Natural killer cell (primary cell): ENCODE measurements at regions not wholly inside any gene's neighbourhood (a gene's known extent, or its start where the extent isn't known, plus 50 kb on each side); places are given as distances from the start of the nearest gene placed in this dataset.

Source experiments
- ATAC-seq, 3 donors: fragments of 150-1000 bp in 2 of 3; fragments of 200-7000 bp in 1 of 3; cut with Tn5 transposase; 1 replicate in 1 of 3; 2 replicates in 2 of 3; pipeline ENCODE4 v1.10.0; 2021; ENCODE audit warnings: mild to moderate bottlenecking in 2 of 3, moderate library complexity in 2 of 3
- DNase-seq, 2 donors: peaks; one replicate each; pipeline versions ENCODE4 v3.0.0 to v3.0.0-alpha.2; 2013 to 2021; ENCODE audit warnings: mixed read lengths in 1 of 2
- H3K27ac ChIP-seq: one replicate; pipeline ENCODE4 v1.5.1; 2013; ENCODE audit warnings: mild to moderate bottlenecking, low read length
- H3K27me3 ChIP-seq: one replicate; pipeline ENCODE4 v1.6.1; 2013; ENCODE audit warnings: low read length; ENCODE audit not compliant: control insufficient read depth, insufficient read depth
- H3K36me3 ChIP-seq: one replicate; pipeline ENCODE4 v1.6.1; 2013; ENCODE audit warnings: low read length; ENCODE audit not compliant: control insufficient read depth, insufficient read depth
- H3K4me1 ChIP-seq: one replicate; pipeline ENCODE4 v1.6.1; 2013; ENCODE audit warnings: low read length; ENCODE audit not compliant: control insufficient read depth, insufficient read depth
- H3K4me3 ChIP-seq: one replicate; pipeline ENCODE4 v1.5.1; 2013; ENCODE audit warnings: low read length
- H3K9me3 ChIP-seq: one replicate; pipeline ENCODE4 v1.6.1; 2013; ENCODE audit warnings: low read length; ENCODE audit not compliant: control insufficient read depth, insufficient read depth
- H3K27ac Mint-ChIP-seq, 2 donors: one replicate each; pipeline ENCODE4 v1.8.0; 2022; ENCODE audit warnings: mild to moderate bottlenecking in 2 of 2, mixed read lengths in 2 of 2, moderate library complexity in 1 of 2
- H3K27me3 Mint-ChIP-seq, 2 donors: one replicate each; pipeline ENCODE4 v1.8.0; 2022; ENCODE audit warnings: low read depth in 2 of 2, mixed read lengths in 2 of 2
- H3K36me3 Mint-ChIP-seq: one replicate; pipeline ENCODE4 v1.8.0; 2022; ENCODE audit warnings: mixed read lengths
- H3K4me1 Mint-ChIP-seq, 2 donors: one replicate each; pipeline ENCODE4 v1.8.0; 2022; ENCODE audit warnings: mixed read lengths in 2 of 2
- H3K4me3 Mint-ChIP-seq: one replicate; pipeline ENCODE4 v1.8.0; 2022; ENCODE audit warnings: mild to moderate bottlenecking, moderate library complexity, mixed read lengths
- H3K9me3 Mint-ChIP-seq, 2 donors: one replicate each; pipeline ENCODE4 v1.8.0; 2022; ENCODE audit warnings: mixed read lengths in 2 of 2
- WGBS: methylation state at CpG from one replicate; pipeline ENCODE4 v1.1.7; 2013; ENCODE audit warnings: missing lambda C conversion rate; ENCODE audit not compliant: insufficient coverage; 5-methylcytosine and 5-hydroxymethylcytosine counted together
- intact Hi-C: fragments of 100-400 bp; cut with micrococcal nuclease; formaldehyde crosslinking; loops from one replicate; pipeline ENCODE4 v1.14.2; 2022
- TF ChIP-seq, protein P1 (sequence below): fragments of 200-600 bp; IDR thresholded peaks from one replicate; pipeline ENCODE4 v1.8.0; 2022; ENCODE audit warnings: antibody characterized with exemption

DNA sequence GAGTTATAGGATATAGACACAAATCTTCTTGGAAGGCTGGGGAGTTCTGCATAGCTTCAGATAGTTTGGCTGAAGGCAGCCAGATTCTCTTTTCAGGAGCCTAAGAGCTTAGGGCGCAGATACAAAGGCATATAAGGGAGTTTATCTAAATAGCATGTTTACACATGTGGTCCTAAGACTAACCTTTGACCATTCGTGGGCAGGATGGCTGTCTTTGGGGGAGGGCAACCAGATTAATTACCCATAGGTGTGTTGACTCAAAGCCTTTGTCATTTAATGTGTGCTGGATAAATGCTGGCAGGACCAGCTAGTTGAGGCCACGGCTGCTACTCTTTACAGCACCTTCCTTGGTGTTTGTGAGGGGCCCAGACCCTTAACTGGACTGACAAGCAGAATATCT lies 71.8 kb downstream of the IER5 start:
- Histone ChIP-seq H3K4me3 (no peak overlapping the region), H3K9me3 (peaks cover 3% of the 10 kb centered on the region), H3K27ac (no peak overlapping the region), H3K27me3 (peaks cover 6% of the 10 kb centered on the region), H3K4me1 (peaks cover 36% of the 10 kb centered on the region), H3K36me3 (no peaks in the 10 kb centered on the region)
- TF ChIP-seq, protein P1, sequence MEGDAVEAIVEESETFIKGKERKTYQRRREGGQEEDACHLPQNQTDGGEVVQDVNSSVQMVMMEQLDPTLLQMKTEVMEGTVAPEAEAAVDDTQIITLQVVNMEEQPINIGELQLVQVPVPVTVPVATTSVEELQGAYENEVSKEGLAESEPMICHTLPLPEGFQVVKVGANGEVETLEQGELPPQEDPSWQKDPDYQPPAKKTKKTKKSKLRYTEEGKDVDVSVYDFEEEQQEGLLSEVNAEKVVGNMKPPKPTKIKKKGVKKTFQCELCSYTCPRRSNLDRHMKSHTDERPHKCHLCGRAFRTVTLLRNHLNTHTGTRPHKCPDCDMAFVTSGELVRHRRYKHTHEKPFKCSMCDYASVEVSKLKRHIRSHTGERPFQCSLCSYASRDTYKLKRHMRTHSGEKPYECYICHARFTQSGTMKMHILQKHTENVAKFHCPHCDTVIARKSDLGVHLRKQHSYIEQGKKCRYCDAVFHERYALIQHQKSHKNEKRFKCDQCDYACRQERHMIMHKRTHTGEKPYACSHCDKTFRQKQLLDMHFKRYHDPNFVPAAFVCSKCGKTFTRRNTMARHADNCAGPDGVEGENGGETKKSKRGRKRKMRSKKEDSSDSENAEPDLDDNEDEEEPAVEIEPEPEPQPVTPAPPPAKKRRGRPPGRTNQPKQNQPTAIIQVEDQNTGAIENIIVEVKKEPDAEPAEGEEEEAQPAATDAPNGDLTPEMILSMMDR = no peak
- intact Hi-C loops = no loop called here
- DNase-seq (no peak), ATAC-seq (no peak)
- Mint-ChIP-seq H3K27me3 (peaks cover 4 to 9% of the 10 kb centered on the region in 2 donors), H3K9me3 (peaks cover 5 to 11% of the 10 kb centered on the region in 2 donors), H3K4me1 (peaks cover 24 to 31% of the 10 kb centered on the region in 2 donors), H3K27ac (peak overlapping the region; percentile 63 to 84), H3K4me3 (peak overlapping the region; percentile 33), H3K36me3 (peaks cover 17% of the 10 kb centered on the region)
- WGBS = 90% methylated on average over 3 of the region's 3 CpGs

DNA sequence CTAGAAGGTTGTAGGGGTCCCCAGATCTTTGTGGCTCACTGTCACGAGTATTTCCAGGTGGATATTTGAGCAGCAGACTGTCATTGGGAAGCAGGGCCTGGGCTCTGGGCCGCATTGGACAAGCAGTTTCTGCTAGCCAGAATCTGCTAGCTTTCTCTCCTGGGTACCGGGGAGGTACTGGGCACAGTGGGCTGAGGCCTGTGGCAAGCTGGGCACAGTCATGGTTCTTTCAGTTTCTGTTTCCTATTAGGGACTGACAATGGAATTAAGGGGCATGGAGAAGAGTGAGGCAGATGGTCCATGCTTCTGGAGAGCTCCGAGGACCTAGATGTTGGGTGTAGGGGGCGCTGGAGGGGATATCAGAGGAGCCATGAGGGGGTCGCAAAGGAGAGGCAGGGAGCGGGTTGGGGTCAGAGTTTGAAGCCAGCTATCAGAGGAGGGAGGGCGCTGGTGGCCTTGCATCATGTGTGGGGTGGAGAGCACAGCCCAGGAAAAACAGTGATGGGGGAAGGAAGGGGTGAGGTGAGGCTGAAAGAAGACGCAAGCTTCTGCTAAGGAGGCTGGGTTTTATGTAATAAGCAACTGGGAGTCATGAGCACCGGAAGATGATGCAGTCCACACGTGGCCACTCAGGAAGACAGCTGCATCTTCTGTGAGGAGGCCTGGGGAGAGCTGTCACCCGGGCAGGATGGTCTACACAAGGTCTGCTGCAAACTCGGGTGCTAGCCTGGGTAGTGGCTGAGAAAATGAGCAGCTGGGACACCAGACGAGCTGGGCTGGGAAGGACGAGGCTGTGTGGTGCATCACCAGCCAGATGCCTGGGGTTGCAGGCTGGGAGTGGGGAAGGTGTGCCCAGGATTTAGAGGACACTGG lies 72.7 kb downstream of the IER5 start:
- peak overlapping the region; percentile 52 for H3K27ac ChIP-seq
- Mint-ChIP-seq H3K27ac (peak overlapping the region; percentile 73 to 84), H3K4me3 (peak overlapping the region; percentile 37), H3K36me3 (peaks cover 17% of the 10 kb centered on the region), H3K4me1 (peaks cover 25 to 31% of the 10 kb centered on the region in 2 donors), H3K9me3 (peaks cover 5 to 11% of the 10 kb centered on the region in 2 donors), H3K27me3 (peaks cover 4 to 9% of the 10 kb centered on the region in 2 donors)
- no peaks in the 10 kb centered on the region for H3K36me3 ChIP-seq
- H3K4me3 ChIP-seq = no peak overlapping the region
- DNase-seq (peak in 1 of 2 donors; percentile 46), ATAC-seq (peak; percentile 76 to 86 (median 76))
- H3K9me3 ChIP-seq = peaks cover 3% of the 10 kb centered on the region
- peaks cover 6% of the 10 kb centered on the region for H3K27me3 ChIP-seq
- WGBS = 78% methylated on average over 15 of the region's 15 CpGs
- TF ChIP-seq, protein P1 = no peak
- intact Hi-C loops = no loop called here
- peaks cover 37% of the 10 kb centered on the region for H3K4me1 ChIP-seq

DNA sequence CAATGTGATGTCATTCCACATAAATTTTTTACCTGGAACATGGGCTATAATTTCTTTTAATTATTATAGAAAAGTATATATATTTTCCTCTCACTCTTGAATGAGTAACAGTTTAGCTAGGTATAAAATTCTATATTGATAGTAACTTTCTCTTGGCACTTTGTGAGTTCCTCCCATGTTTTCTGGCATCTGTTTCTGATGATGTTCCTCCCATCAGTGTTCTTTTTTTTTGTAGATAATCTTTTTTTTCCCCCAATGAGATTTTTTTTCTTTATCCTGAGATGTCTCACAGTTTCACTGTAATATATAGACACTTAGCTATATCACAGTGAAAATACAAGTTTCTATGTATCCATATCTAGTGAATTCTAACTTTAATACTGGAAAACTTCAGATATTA lies 75.2 kb downstream of the IER5 start:
- H3K4me3 ChIP-seq = no peak overlapping the region
- H3K27me3 ChIP-seq = no peaks in the 10 kb centered on the region
- H3K9me3 Mint-ChIP-seq = peaks cover 5 to 11% of the 10 kb centered on the region in 2 donors
- H3K27ac ChIP-seq = no peak overlapping the region
- ATAC-seq = no peak
- no peak overlapping the region for H3K27ac Mint-ChIP-seq
- no peaks in the 10 kb centered on the region for H3K36me3 ChIP-seq
- no peak overlapping the region for H3K4me3 Mint-ChIP-seq
- H3K4me1 ChIP-seq = peaks cover 34% of the 10 kb centered on the region
- peaks cover 29 to 35% of the 10 kb centered on the region in 2 donors for H3K4me1 Mint-ChIP-seq
- peaks cover 17% of the 10 kb centered on the region for H3K36me3 Mint-ChIP-seq
- TF ChIP-seq, protein P1 = no peak
- intact Hi-C loops = no loop called here
- no peaks in the 10 kb centered on the region for H3K27me3 Mint-ChIP-seq
- peaks cover 3% of the 10 kb centered on the region for H3K9me3 ChIP-seq
- no peak for DNase-seq
